ENCODE measurements at regions not wholly inside any gene's neighbourhood (a gene's known extent, or its start where the extent isn't known, plus 50 kb on each side); places are given as distances from the start of the nearest gene placed in this dataset.
A peak's percentile ranks its signal among the peaks of the same experiment; 100 is the strongest.

GRCh38 chr4:124262211-124263179 is 450.0 kb downstream of the ANKRD50 start:
- DNase-seq: peak; percentile 79

GRCh38 chr4:124265701-124266100 is 446.8 kb downstream of the ANKRD50 start:
- DNase-seq: peak; percentile 7

GRCh38 chr4:124266721-124267120 is 445.8 kb downstream of the ANKRD50 start:
- DNase-seq: no peak

- no peak for DNase-seq
These were observed 436.1 kb downstream of the ANKRD50 start for GRCh38 chr4:124276461-124276860.

GRCh38 chr4:124277691-124278090 is 434.8 kb downstream of the ANKRD50 start:
- DNase-seq: no peak

GRCh38 chr4:124278477-124278876 is 434.1 kb downstream of the ANKRD50 start:
- DNase-seq: peak; percentile 17

- DNase-seq: no peak
These were observed 432.8 kb downstream of the ANKRD50 start for GRCh38 chr4:124279741-124280140.

- no peak for DNase-seq
These were observed 430.1 kb downstream of the ANKRD50 start for GRCh38 chr4:124282301-124282898.

- DNase-seq: no peak
These were observed 423.6 kb downstream of the ANKRD50 start for GRCh38 chr4:124288706-124289486.

GRCh38 chr4:124290678-124291077 is 421.9 kb downstream of the ANKRD50 start:
- no peak for DNase-seq

- DNase-seq: no peak
These were observed 417.1 kb downstream of the ANKRD50 start for GRCh38 chr4:124295413-124295812.

GRCh38 chr4:124304941-124305340 is 407.6 kb downstream of the ANKRD50 start:
- peak; percentile 16 for DNase-seq

- DNase-seq: peak; percentile 5
These were observed 406.2 kb downstream of the ANKRD50 start for GRCh38 chr4:124306352-124306751.

GRCh38 chr4:124307143-124307542 is 405.4 kb downstream of the ANKRD50 start:
- no peak for DNase-seq

- DNase-seq: no peak
These were observed 394.2 kb downstream of the ANKRD50 start for GRCh38 chr4:124318292-124318691.

GRCh38 chr4:124321364-124321763 is 391.2 kb downstream of the ANKRD50 start:
- DNase-seq: no peak

GRCh38 chr4:124322234-124323065 is 390.1 kb downstream of the ANKRD50 start:
- DNase-seq: peak; percentile 46

- no peak for DNase-seq
These were observed 386.8 kb downstream of the ANKRD50 start for GRCh38 chr4:124325690-124326089.

- no peak for DNase-seq
These were observed 383.4 kb downstream of the ANKRD50 start for GRCh38 chr4:124329134-124329533.

GRCh38 chr4:124330045-124330444 is 382.5 kb downstream of the ANKRD50 start:
- DNase-seq: no peak

- no peak for DNase-seq
These were observed 380.8 kb downstream of the ANKRD50 start for GRCh38 chr4:124331781-124332180.

- DNase-seq: no peak
These were observed 379.1 kb downstream of the ANKRD50 start for GRCh38 chr4:124333466-124333865.
